ENCODE measurements at regions not wholly inside any gene's neighbourhood (a gene's known extent, or its start where the extent isn't known, plus 50 kb on each side); places are given as distances from the start of the nearest gene placed in this dataset.
A peak's percentile ranks its signal among the peaks of the same experiment; 100 is the strongest.

DNA sequence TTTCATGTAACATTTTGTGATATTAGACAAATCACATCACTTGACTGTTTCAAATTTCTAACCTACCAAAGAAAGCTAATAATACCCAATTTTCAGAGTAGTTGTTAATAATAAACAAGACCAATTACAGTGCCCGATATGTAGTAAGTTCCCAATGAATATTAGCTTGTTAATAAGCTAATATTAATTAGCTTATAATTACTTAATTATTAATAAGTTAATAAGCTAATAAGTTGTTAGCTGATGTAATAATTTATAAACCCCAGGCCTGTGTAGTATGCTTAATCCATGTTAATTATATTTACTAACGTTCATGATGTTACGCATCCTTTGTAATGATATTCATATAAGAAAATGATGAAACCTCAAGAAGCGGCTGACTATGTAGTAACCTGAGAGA, 643.8 kb upstream of the KIRREL3 start:
- Histone ChIP-seq H3K4me3 (ENCODE audit: low read depth, low read length) (no peak overlapping the region), H3K9me3 (ENCODE audit: control insufficient read depth, insufficient read depth, low read length) (no peaks in the 10 kb centered on the region), H3K27ac (ENCODE audit: low read depth, low read length) (no peak overlapping the region), H3K36me3 (ENCODE audit: control insufficient read depth, insufficient read depth, low read length) (no peaks in the 10 kb centered on the region), H3K4me1 (ENCODE audit: control insufficient read depth, insufficient read depth, low read length) (no peaks in the 10 kb centered on the region), H3K27me3 (ENCODE audit: control insufficient read depth, insufficient read depth, low read length) (no peaks in the 10 kb centered on the region)
- no CpG with 5 or more reads among the region's 4 CpGs for WGBS (ENCODE audit: insufficient coverage)
- DNase-seq (ENCODE audit: low read depth in 4 of 6, low spot score in 6 of 6): no peak

DNA sequence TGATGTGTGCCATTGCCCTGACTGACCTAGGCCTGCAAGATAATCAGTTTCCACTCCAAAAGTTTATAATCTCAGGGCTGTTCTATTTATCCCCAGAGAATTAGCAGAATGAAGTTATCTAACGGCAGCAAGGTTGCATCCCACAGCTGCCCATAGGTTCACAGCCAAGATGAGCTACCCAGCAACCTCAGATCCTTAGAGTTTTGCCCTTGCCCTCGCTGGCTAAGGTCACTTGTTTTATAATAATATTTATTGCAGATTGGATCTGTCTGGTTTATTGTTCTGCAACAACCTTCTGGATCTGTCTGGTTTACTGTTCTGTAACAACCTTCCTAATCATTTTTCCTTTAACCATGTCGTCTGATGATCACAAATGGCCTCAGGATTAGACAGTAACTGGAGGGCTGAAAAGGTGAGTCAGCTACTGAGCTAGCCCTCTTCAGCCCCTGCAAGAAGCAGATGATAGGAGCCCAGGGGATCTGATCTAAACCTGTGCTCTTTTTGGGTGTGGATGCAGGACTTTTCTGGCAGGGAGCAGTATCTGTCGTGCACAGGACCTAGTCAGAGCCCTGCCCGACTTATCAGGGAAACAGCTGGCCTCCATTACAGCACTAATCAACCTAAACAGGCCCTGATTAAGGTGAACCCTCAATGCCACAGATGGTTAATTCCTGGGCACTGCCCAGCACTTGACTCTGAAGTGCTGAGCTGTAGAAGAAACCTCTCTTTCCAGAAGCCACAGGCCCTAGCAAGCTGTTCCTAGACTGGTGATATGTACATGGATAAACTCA, 642.9 kb upstream of the KIRREL3 start:
- Histone ChIP-seq H3K36me3 (ENCODE audit: control insufficient read depth, insufficient read depth, low read length) (no peaks in the 10 kb centered on the region), H3K4me3 (ENCODE audit: low read depth, low read length) (no peak overlapping the region), H3K4me1 (ENCODE audit: control insufficient read depth, insufficient read depth, low read length) (no peaks in the 10 kb centered on the region), H3K27me3 (ENCODE audit: control insufficient read depth, insufficient read depth, low read length) (no peaks in the 10 kb centered on the region), H3K27ac (ENCODE audit: low read depth, low read length) (no peak overlapping the region), H3K9me3 (ENCODE audit: control insufficient read depth, insufficient read depth, low read length) (no peaks in the 10 kb centered on the region)
- 74% methylated on average over 4 of the region's 5 CpGs for WGBS (ENCODE audit: insufficient coverage)
- DNase-seq (ENCODE audit: low read depth in 4 of 6, low spot score in 6 of 6): no peak

DNA sequence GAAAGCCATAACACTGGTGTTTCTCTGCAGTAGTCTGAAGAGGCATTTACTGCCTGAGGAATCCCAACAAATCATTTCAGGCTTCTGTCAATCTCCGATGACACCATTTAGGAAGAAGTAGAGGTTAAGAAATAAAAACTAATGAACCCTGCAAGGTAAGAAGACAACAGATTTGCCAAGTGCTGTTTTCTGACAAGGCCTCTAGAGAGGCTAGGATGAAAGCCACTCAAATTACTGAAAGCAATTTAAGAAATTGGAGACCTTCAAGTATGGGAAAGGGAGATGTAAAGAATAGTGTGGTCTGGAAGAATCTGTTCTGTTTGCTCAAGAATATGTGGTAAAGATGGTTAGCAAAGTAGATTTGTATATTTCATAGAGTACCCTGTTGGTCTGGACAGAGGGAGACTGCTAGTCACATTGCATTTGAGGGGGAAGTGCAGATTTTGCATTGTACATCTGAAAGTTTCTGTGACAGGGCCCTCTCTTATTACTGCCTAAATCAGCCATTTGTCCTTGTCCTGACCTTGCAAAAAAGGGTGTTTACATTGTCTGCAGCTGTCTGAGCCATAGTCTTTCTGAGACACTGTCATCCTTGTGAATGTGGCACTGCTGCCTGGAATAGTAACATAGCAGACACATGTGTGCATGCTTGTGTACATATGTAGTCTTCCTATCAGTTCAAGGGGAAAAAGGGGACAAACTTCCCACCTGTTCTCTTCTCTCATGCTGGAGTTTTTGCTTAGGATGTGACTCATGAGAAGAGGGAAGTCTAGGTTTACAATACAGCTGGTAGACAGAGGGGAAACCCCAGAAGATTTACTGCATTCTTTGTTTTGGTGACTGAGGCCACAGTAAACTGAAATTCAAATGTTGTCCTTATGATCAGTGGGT, 640.2 kb upstream of the KIRREL3 start:
- peak in 2 of 6 donors; percentile 22 to 44 for DNase-seq (ENCODE audit: low read depth in 4 of 6, low spot score in 6 of 6)
- no peaks in the 10 kb centered on the region for H3K27me3 ChIP-seq (ENCODE audit: control insufficient read depth, insufficient read depth, low read length)
- no peaks in the 10 kb centered on the region for H3K9me3 ChIP-seq (ENCODE audit: control insufficient read depth, insufficient read depth, low read length)
- H3K36me3 ChIP-seq (ENCODE audit: control insufficient read depth, insufficient read depth, low read length): no peaks in the 10 kb centered on the region
- H3K4me3 ChIP-seq (ENCODE audit: low read depth, low read length): no peak overlapping the region
- no peaks in the 10 kb centered on the region for H3K4me1 ChIP-seq (ENCODE audit: control insufficient read depth, insufficient read depth, low read length)
- no peak overlapping the region for H3K27ac ChIP-seq (ENCODE audit: low read depth, low read length)
- no CpG with 5 or more reads among the region's 1 CpG for WGBS (ENCODE audit: insufficient coverage)

DNA sequence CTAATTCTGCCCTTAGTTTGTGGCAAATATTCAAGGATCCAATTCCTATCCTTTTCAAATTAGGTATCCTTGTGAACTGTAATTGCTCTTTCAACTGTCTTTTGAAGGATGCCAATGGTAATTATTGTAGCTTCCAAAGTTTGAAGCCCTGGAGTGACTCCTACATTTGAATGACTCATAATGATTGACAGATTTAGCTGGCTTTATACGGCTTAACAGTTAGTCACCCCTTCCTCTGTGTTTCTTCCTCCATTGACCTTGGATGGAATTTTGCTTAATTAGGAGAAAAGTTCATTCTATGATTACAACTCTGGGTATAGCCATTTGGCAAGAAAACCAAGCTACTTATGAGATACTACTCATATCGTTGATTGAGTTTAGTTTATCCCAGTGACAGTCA, 639.3 kb upstream of the KIRREL3 start:
- H3K9me3 ChIP-seq (ENCODE audit: control insufficient read depth, insufficient read depth, low read length): no peaks in the 10 kb centered on the region
- no peak overlapping the region for H3K4me3 ChIP-seq (ENCODE audit: low read depth, low read length)
- no peak for DNase-seq (ENCODE audit: low read depth in 4 of 6, low spot score in 6 of 6)
- H3K4me1 ChIP-seq (ENCODE audit: control insufficient read depth, insufficient read depth, low read length): no peaks in the 10 kb centered on the region
- WGBS (ENCODE audit: insufficient coverage): no CpG with 5 or more reads among the region's 2 CpGs
- no peaks in the 10 kb centered on the region for H3K27me3 ChIP-seq (ENCODE audit: control insufficient read depth, insufficient read depth, low read length)
- no peaks in the 10 kb centered on the region for H3K36me3 ChIP-seq (ENCODE audit: control insufficient read depth, insufficient read depth, low read length)
- no peak overlapping the region for H3K27ac ChIP-seq (ENCODE audit: low read depth, low read length)

DNA sequence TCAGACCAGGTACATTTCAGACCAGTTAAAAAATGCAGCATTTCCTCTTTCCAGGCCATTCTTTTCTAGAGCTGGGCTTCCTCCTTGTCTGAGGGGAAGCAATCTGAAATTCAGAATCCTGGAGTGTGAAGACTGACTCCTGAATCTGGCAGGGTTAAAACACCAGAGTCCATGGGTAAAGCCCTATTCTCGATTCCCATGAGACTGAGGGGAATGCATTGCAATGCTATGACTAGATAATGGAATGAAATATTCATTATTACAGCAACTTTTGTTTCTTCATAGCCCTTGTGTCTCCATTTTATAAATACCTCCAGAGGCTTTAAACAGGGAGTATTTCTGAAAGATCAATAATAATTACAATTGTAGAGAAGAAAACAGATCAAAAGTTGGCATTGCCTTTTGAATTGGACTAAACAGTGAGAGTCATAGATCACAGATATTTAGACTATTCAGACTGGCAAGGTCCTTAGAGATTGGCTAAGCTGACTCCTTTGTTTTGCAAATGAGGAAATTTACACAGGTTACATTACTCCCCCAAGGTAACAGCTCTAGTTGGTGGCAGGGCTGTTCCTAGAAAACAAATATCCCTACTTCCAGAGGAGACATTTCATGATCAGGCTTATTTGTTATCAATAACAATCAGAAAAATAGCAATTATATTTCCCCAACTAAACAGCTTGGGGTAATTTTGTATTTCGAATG, 632.6 kb upstream of the KIRREL3 start:
- no peaks in the 10 kb centered on the region for H3K36me3 ChIP-seq (ENCODE audit: control insufficient read depth, insufficient read depth, low read length)
- no peaks in the 10 kb centered on the region for H3K4me1 ChIP-seq (ENCODE audit: control insufficient read depth, insufficient read depth, low read length)
- no peak for DNase-seq (ENCODE audit: low read depth in 4 of 6, low spot score in 6 of 6)
- no CpG with 5 or more reads among the region's 2 CpGs for WGBS (ENCODE audit: insufficient coverage)
- no peaks in the 10 kb centered on the region for H3K27me3 ChIP-seq (ENCODE audit: control insufficient read depth, insufficient read depth, low read length)
- no peak overlapping the region for H3K4me3 ChIP-seq (ENCODE audit: low read depth, low read length)
- no peak overlapping the region for H3K27ac ChIP-seq (ENCODE audit: low read depth, low read length)
- H3K9me3 ChIP-seq (ENCODE audit: control insufficient read depth, insufficient read depth, low read length): no peaks in the 10 kb centered on the region

DNA sequence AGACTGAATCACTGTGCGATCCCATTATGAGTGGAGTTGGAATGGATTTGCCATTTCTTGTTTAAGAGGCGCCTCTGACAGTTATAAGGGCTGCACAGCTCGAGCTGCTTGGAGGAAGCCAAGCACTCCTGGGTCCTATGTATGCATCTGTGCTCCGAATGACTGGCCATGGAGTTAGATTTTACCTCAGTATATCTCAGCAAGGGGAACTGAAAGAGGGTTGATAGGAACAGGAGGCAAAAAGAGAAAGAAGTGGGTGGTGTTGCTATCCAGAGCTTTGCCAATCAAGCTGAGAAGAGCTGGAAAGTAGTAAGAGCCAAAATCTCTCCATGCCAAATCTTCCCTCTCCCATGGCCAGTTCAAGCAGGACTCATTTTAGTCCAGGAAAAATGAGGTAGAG, 632.0 kb upstream of the KIRREL3 start:
- no peaks in the 10 kb centered on the region for H3K4me1 ChIP-seq (ENCODE audit: control insufficient read depth, insufficient read depth, low read length)
- H3K27ac ChIP-seq (ENCODE audit: low read depth, low read length): no peak overlapping the region
- H3K9me3 ChIP-seq (ENCODE audit: control insufficient read depth, insufficient read depth, low read length): no peaks in the 10 kb centered on the region
- H3K4me3 ChIP-seq (ENCODE audit: low read depth, low read length): no peak overlapping the region
- H3K27me3 ChIP-seq (ENCODE audit: control insufficient read depth, insufficient read depth, low read length): no peaks in the 10 kb centered on the region
- 78% methylated on average over 4 of the region's 4 CpGs for WGBS (ENCODE audit: insufficient coverage)
- DNase-seq (ENCODE audit: low read depth in 4 of 6, low spot score in 6 of 6): peak in 1 of 6 donors; percentile 16
- H3K36me3 ChIP-seq (ENCODE audit: control insufficient read depth, insufficient read depth, low read length): no peaks in the 10 kb centered on the region

DNA sequence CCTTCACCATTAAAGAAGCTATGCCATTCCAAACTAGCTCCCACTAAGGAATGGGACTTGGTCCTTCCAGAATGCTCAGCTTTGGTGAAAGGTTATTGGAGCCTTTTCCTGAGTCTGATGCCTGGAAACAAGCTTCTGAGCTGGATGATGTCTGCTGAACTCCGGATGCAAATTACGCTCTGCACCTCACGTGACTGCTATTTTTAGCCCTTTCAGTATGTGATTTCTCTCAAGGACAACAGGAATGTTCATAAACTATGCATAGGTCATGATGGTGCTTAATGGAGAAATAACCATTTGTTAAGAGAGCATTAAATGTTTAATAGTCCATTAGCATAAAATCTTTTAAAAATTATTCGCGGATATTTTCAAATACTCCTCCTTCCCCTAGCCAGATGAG, 631.4 kb upstream of the KIRREL3 start:
- 80% methylated on average over 1 of the region's 5 CpGs for WGBS (ENCODE audit: insufficient coverage)
- peak in 1 of 6 donors; percentile 69 for DNase-seq (ENCODE audit: low read depth in 4 of 6, low spot score in 6 of 6)
- H3K27ac ChIP-seq (ENCODE audit: low read depth, low read length): no peak overlapping the region
- no peak overlapping the region for H3K4me3 ChIP-seq (ENCODE audit: low read depth, low read length)
- no peaks in the 10 kb centered on the region for H3K27me3 ChIP-seq (ENCODE audit: control insufficient read depth, insufficient read depth, low read length)
- no peaks in the 10 kb centered on the region for H3K36me3 ChIP-seq (ENCODE audit: control insufficient read depth, insufficient read depth, low read length)
- H3K9me3 ChIP-seq (ENCODE audit: control insufficient read depth, insufficient read depth, low read length): no peaks in the 10 kb centered on the region
- H3K4me1 ChIP-seq (ENCODE audit: control insufficient read depth, insufficient read depth, low read length): no peaks in the 10 kb centered on the region

DNA sequence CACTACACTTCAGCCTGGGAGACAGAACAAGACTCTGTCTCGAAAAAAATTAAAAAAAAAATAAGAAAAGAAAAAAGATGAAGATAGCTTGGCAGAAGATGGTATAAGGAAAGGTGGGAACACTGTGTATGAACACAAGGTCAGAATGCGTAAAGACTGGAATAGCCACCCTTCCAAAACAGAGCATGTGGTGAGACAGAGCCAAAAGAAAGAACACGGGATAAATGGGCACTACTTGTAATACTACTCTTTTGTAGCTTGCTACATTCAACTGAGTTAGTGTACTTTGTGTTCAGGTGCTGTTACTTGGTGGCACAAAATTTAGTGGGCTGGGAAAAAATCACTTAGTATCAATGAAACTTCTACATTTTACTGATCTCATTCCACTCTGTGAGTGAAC, 628.6 kb upstream of the KIRREL3 start:
- no peaks in the 10 kb centered on the region for H3K9me3 ChIP-seq (ENCODE audit: control insufficient read depth, insufficient read depth, low read length)
- WGBS (ENCODE audit: insufficient coverage): 93% methylated on average over 2 of the region's 3 CpGs

DNA sequence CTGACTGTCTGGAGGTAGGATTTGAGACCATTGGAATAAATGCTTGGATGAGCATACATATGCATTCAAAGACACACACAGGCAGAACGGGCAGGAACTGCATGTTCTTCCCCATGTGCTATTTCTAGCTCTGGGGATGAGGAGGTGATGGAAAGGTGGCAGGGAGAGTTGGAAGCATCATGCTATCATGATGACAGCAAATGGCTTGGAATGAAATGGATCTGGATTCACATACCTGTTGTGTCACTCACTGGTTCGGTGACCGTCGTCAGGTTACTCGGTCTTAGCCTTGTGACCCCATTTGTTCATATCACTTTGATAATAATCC, 627.9 kb upstream of the KIRREL3 start:
- H3K4me3 ChIP-seq (ENCODE audit: low read depth, low read length): no peak overlapping the region
- H3K36me3 ChIP-seq (ENCODE audit: control insufficient read depth, insufficient read depth, low read length): no peaks in the 10 kb centered on the region
- H3K9me3 ChIP-seq (ENCODE audit: control insufficient read depth, insufficient read depth, low read length): no peaks in the 10 kb centered on the region
- no peaks in the 10 kb centered on the region for H3K4me1 ChIP-seq (ENCODE audit: control insufficient read depth, insufficient read depth, low read length)
- no peak for DNase-seq (ENCODE audit: low read depth in 4 of 6, low spot score in 6 of 6)
- H3K27me3 ChIP-seq (ENCODE audit: control insufficient read depth, insufficient read depth, low read length): no peaks in the 10 kb centered on the region
- no peak overlapping the region for H3K27ac ChIP-seq (ENCODE audit: low read depth, low read length)
- WGBS (ENCODE audit: insufficient coverage): no CpG with 5 or more reads among the region's 5 CpGs

More for the DNA sequence above, 628.6 kb upstream of the KIRREL3 start:
- Histone ChIP-seq H3K36me3 (ENCODE audit: control insufficient read depth, insufficient read depth, low read length) (no peaks in the 10 kb centered on the region), H3K4me1 (ENCODE audit: control insufficient read depth, insufficient read depth, low read length) (no peaks in the 10 kb centered on the region), H3K27me3 (ENCODE audit: control insufficient read depth, insufficient read depth, low read length) (no peaks in the 10 kb centered on the region), H3K27ac (ENCODE audit: low read depth, low read length) (no peak overlapping the region), H3K4me3 (ENCODE audit: low read depth, low read length) (no peak overlapping the region)
- DNase-seq (ENCODE audit: low read depth in 4 of 6, low spot score in 6 of 6): no peak
